Progenitor cell of endocrine pancreas (in vitro differentiated cells): ENCODE measurements at regions not wholly inside any gene's neighbourhood (a gene's known extent, or its start where the extent isn't known, plus 50 kb on each side); places are given as distances from the start of the nearest gene placed in this dataset.

Experiments used
- DNase-seq: peaks from one replicate; pipeline ENCODE4 v3.0.0; 2021; ENCODE audit warnings: low spot score; ENCODE audit not compliant: unreplicated experiment
- H3K27ac Mint-ChIP-seq: 2 replicates; pipeline ENCODE4 v1.8.0; 2021; ENCODE audit warnings: mild to moderate bottlenecking, moderate library complexity, mixed read lengths
- H3K27me3 Mint-ChIP-seq: 2 replicates; pipeline ENCODE4 v1.8.0; 2021; ENCODE audit warnings: mixed read lengths
- H3K36me3 Mint-ChIP-seq: 2 replicates; pipeline ENCODE4 v1.8.0; 2022; ENCODE audit warnings: mixed read lengths; ENCODE audit not compliant: insufficient read depth
- H3K4me1 Mint-ChIP-seq: 2 replicates; pipeline ENCODE4 v1.8.0; 2021; ENCODE audit warnings: low read depth, mixed read lengths
- H3K4me3 Mint-ChIP-seq: 2 replicates; pipeline ENCODE4 v1.8.0; 2021; ENCODE audit warnings: low read depth, mild to moderate bottlenecking, moderate library complexity, mixed read lengths
- H3K9me3 Mint-ChIP-seq: 2 replicates; pipeline ENCODE4 v1.8.0; 2021; ENCODE audit warnings: low read depth, mixed read lengths
- TF ChIP-seq, protein P1 (sequence below): fragments of 200-600 bp; sonication (generic); IDR thresholded peaks from one replicate; pipeline ENCODE4 v1.5.0; 2021; ENCODE audit warnings: antibody characterized with exemption, mild to moderate bottlenecking; ENCODE audit not compliant: unreplicated experiment

DNA sequence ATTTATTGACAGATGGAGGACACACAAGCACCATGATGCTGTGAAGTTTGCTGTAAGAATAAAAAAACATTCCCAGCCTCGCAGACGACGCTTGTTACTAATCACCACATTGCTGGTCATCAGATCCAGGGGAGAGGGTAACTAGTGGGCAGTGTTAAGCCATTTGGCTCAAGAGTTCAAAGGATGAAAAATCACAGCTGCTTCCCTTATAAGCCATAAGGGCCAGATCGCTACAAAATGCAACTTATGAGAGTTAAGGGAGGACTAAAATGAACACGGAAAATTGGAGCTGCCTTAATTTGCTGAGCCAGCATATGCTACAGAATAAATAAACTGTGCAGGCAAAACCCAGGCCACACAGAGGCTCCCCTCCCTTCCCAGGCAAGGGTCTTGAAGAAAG, 522.6 kb downstream of the TDRD15 start:
- Mint-ChIP-seq H3K9me3 (no peaks in the 10 kb centered on the region), H3K4me1 (peaks cover 11% of the 10 kb centered on the region), H3K4me3 (no peak overlapping the region), H3K27ac (no peak overlapping the region), H3K36me3 (no peaks in the 10 kb centered on the region), H3K27me3 (peaks cover 8% of the 10 kb centered on the region)
- DNase-seq = no peak
- TF ChIP-seq, protein P1, sequence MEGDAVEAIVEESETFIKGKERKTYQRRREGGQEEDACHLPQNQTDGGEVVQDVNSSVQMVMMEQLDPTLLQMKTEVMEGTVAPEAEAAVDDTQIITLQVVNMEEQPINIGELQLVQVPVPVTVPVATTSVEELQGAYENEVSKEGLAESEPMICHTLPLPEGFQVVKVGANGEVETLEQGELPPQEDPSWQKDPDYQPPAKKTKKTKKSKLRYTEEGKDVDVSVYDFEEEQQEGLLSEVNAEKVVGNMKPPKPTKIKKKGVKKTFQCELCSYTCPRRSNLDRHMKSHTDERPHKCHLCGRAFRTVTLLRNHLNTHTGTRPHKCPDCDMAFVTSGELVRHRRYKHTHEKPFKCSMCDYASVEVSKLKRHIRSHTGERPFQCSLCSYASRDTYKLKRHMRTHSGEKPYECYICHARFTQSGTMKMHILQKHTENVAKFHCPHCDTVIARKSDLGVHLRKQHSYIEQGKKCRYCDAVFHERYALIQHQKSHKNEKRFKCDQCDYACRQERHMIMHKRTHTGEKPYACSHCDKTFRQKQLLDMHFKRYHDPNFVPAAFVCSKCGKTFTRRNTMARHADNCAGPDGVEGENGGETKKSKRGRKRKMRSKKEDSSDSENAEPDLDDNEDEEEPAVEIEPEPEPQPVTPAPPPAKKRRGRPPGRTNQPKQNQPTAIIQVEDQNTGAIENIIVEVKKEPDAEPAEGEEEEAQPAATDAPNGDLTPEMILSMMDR = no peak

- TF ChIP-seq, protein P1 = no peak
- no peak overlapping the region for H3K4me3 Mint-ChIP-seq
- no peak overlapping the region for H3K27ac Mint-ChIP-seq
Observed at GRCh38 chr2:21650569-21650968, 526.8 kb downstream of the TDRD15 start.

GRCh38 chr2:21655136-21655535, 531.4 kb downstream of the TDRD15 start:
- Mint-ChIP-seq H3K4me3 (no peak overlapping the region), H3K4me1 (peaks cover 13% of the 10 kb centered on the region), H3K9me3 (no peaks in the 10 kb centered on the region), H3K27me3 (no peaks in the 10 kb centered on the region), H3K36me3 (no peaks in the 10 kb centered on the region), H3K27ac (no peak overlapping the region)
- no peak for DNase-seq
- TF ChIP-seq, protein P1 = no peak

More at GRCh38 chr2:21650569-21650968, 526.8 kb downstream of the TDRD15 start:
- H3K36me3 Mint-ChIP-seq = no peaks in the 10 kb centered on the region
- peaks cover 17% of the 10 kb centered on the region for H3K4me1 Mint-ChIP-seq
- no peaks in the 10 kb centered on the region for H3K9me3 Mint-ChIP-seq
- DNase-seq = no peak
- peaks cover 6% of the 10 kb centered on the region for H3K27me3 Mint-ChIP-seq

GRCh38 chr2:21656330-21657075, 532.7 kb downstream of the TDRD15 start:
- DNase-seq = no peak
- no peak overlapping the region for H3K4me3 Mint-ChIP-seq
- H3K9me3 Mint-ChIP-seq = no peaks in the 10 kb centered on the region
- no peak overlapping the region for H3K27ac Mint-ChIP-seq
- TF ChIP-seq, protein P1 = no peak
- peaks cover 4% of the 10 kb centered on the region for H3K27me3 Mint-ChIP-seq
- no peaks in the 10 kb centered on the region for H3K36me3 Mint-ChIP-seq
- peaks cover 10% of the 10 kb centered on the region for H3K4me1 Mint-ChIP-seq

DNA sequence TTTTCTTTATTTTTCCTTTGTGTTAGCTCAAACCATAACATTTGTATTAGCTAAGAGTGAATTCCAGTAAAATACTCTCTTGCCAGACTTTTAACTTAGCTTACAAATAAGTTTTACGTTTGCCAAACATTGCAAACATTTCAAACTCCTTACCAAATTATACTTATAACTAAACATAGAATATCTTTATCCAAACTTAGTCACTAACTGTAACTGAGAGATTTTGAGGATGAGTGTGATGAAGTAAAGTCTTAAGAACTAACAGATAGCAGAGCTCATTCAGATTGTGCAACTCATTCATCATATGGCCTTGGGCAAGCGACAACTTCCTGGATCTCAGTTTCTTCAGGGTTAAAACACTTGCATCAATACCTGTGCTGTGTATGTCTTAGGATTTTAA, 533.7 kb downstream of the TDRD15 start:
- H3K27ac Mint-ChIP-seq = no peak overlapping the region
- no peaks in the 10 kb centered on the region for H3K9me3 Mint-ChIP-seq
- DNase-seq = no peak
- H3K4me3 Mint-ChIP-seq = no peak overlapping the region
- H3K4me1 Mint-ChIP-seq = peaks cover 4% of the 10 kb centered on the region
- peaks cover 4% of the 10 kb centered on the region for H3K27me3 Mint-ChIP-seq
- TF ChIP-seq, protein P1 = no peak
- no peaks in the 10 kb centered on the region for H3K36me3 Mint-ChIP-seq
